T-helper 2 cell treated with Interferon-gamma antibody and Interleukin-4, amounts not matched to agents 5 μg/mL and 100 μg/mL, for 36 hours (primary cell): ENCODE measurements at regions not wholly inside any gene's neighbourhood (a gene's known extent, or its start where the extent isn't known, plus 50 kb on each side); places are given as distances from the start of the nearest gene placed in this dataset.
A peak's percentile ranks its signal among the peaks of the same experiment; 100 is the strongest.
"Not testable (repeated sequence)": the region's sequence is repeated elsewhere in the genome, so short reads cannot be mapped to it uniquely, and the experiment has no call there.

Experiments
- DNase-seq: peaks from one replicate; pipeline ENCODE4 v3.0.0; 2021; ENCODE audit warnings: low spot score
- H3K27ac Mint-ChIP-seq: one replicate; pipeline ENCODE4 v1.8.0; 2021; ENCODE audit warnings: mild to moderate bottlenecking, mixed read lengths
- H3K27me3 Mint-ChIP-seq: one replicate; pipeline ENCODE4 v1.8.0; 2021; ENCODE audit warnings: low read depth, mixed read lengths
- H3K36me3 Mint-ChIP-seq: one replicate; pipeline ENCODE4 v1.8.0; 2021; ENCODE audit warnings: low read depth, mixed read lengths
- H3K4me1 Mint-ChIP-seq: one replicate; pipeline ENCODE4 v1.8.0; 2021; ENCODE audit warnings: low read depth, mixed read lengths
- H3K4me3 Mint-ChIP-seq: one replicate; pipeline ENCODE4 v1.8.0; 2022; ENCODE audit warnings: mild to moderate bottlenecking, moderate library complexity, mixed read lengths
- H3K9me3 Mint-ChIP-seq: one replicate; pipeline ENCODE4 v1.8.0; 2021; ENCODE audit warnings: mixed read lengths

DNA sequence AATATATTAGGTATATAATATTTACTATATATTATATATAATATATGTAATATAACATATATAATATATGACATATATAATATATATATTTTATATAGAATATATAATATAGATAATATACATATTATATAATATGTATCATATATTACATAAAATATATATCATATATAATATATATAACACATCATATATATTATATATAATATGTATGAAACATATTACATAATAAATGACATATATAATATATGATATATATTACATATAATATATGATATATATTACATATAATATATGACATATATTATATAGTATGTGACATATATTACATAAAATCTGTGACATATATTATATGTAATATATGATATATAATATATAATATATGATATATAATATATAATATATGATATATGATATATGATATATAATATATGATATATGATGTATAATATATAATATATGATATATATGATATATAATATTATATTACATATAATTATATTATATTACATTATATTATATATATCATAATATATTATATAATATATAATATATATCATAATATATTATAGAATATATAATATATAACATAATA lies 119.5 kb upstream of the RIMBP3 start:
- no peak overlapping the region for H3K27ac Mint-ChIP-seq

DNA sequence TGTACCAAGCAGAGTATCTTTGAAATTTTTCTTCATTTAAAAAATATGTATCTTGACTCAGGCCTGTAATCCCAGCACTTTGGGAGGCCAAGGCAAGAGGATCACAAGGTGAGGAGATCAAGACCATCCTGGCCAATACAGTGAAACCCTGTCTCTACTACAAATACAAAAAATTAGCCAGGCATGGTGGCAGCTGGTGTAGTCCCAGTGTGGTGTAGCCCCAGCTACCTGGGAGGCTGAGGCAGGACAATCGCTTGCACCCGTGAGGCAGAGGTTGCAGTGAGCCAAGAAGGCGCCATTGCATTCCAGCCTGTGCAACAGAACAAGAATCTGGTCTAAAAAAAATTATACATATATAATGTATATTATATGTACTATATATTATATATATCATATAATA lies 118.7 kb upstream of the RIMBP3 start:
- H3K27ac Mint-ChIP-seq, H3K4me3 Mint-ChIP-seq, H3K27me3 Mint-ChIP-seq, H3K4me1 Mint-ChIP-seq, H3K9me3 Mint-ChIP-seq, H3K36me3 Mint-ChIP-seq: not testable (repeated sequence)
- DNase-seq = peak; percentile 62

More for the DNA sequence above, 119.5 kb upstream of the RIMBP3 start:
- no peaks in the 10 kb centered on the region for H3K27me3 Mint-ChIP-seq
- no peaks in the 10 kb centered on the region for H3K4me1 Mint-ChIP-seq
- DNase-seq = no peak
- no peak overlapping the region for H3K4me3 Mint-ChIP-seq
- peaks cover 3% of the 10 kb centered on the region for H3K9me3 Mint-ChIP-seq
- H3K36me3 Mint-ChIP-seq = no peaks in the 10 kb centered on the region
